OCI-LY7 (cell line): ENCODE measurements at regions not wholly inside any gene's neighbourhood (a gene's known extent, or its start where the extent isn't known, plus 50 kb on each side); places are given as distances from the start of the nearest gene placed in this dataset.

Source experiments
- CTCF ChIP-seq: fragments of 200-600 bp; sonication (generic); conservative IDR thresholded peaks from 2 replicates; pipeline ENCODE4 v1.5.1; 2014; ENCODE audit warnings: mild to moderate bottlenecking, antibody characterized with exemption, low read length, moderate library complexity, mixed read lengths
- EZH2phosphoT487 ChIP-seq: fragments of 200-600 bp; sonication (generic); IDR thresholded peaks from 2 replicates; pipeline ENCODE4 v1.6.1; 2018; ENCODE audit warnings: low read depth, borderline replicate concordance, mild to moderate bottlenecking, mixed run types, antibody characterized with exemption, low read length, moderate library complexity, mixed read lengths

DNA sequence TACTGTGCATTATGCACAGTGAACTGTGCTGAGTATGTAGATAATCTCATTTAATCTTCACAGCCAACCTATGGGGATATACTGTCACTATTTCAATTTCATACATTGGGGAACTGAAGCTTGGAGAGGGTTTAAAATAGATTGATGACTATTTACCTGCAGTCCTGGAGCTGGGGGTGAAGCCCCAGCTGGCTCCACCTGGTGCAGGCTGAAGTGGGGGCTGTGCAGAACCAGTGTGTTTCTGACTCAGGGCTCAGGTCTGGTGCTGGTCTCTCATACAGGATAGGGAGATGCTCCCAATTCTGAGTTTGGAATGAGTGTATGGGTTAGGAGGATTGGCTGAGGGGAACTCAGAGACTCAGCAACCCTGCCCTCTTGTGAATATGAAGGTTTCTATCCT is 176.1 kb upstream of the CEP162 start:
- no peak for TF ChIP-seq EZH2phosphoT487
- TF ChIP-seq CTCF = no peak
